Omental fat pad (tissue), 3 donors: ENCODE measurements at regions not wholly inside any gene's neighbourhood (a gene's known extent, or its start where the extent isn't known, plus 50 kb on each side); places are given as distances from the start of the nearest gene placed in this dataset.
A peak's percentile ranks its signal among the peaks of the same experiment; 100 is the strongest.
"Not testable (repeated sequence)": the region's sequence is repeated elsewhere in the genome, so short reads cannot be mapped to it uniquely, and the experiment has no call there.

ENCODE experiments used
- ATAC-seq: fragments of 150-250 bp; one replicate; pipeline ENCODE4 v1.9.1; 2016; ENCODE audit warnings: mild to moderate bottlenecking, moderate library complexity; ENCODE audit not compliant: low FRiP score
- DNase-seq: peaks from one replicate; pipeline ENCODE4 v3.0.0-alpha.2; 2019; ENCODE audit warnings: low spot score
- TF ChIP-seq, protein P1 (sequence below), 3 donors: fragments of 450-650 bp; IDR thresholded peaks; one replicate each; pipeline ENCODE4 v1.5.1; 2016 to 2017; ENCODE audit warnings: antibody characterized with exemption in 3 of 3, mild to moderate bottlenecking in 3 of 3, moderate library complexity in 2 of 3

- DNase-seq (no peak), ATAC-seq (no peak)
- TF ChIP-seq, protein P1, sequence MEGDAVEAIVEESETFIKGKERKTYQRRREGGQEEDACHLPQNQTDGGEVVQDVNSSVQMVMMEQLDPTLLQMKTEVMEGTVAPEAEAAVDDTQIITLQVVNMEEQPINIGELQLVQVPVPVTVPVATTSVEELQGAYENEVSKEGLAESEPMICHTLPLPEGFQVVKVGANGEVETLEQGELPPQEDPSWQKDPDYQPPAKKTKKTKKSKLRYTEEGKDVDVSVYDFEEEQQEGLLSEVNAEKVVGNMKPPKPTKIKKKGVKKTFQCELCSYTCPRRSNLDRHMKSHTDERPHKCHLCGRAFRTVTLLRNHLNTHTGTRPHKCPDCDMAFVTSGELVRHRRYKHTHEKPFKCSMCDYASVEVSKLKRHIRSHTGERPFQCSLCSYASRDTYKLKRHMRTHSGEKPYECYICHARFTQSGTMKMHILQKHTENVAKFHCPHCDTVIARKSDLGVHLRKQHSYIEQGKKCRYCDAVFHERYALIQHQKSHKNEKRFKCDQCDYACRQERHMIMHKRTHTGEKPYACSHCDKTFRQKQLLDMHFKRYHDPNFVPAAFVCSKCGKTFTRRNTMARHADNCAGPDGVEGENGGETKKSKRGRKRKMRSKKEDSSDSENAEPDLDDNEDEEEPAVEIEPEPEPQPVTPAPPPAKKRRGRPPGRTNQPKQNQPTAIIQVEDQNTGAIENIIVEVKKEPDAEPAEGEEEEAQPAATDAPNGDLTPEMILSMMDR (IDR thresholded peaks at IDR 0.05): peak in 1 of 3 donors; percentile 1
These were observed 146.5 kb downstream of the CCDC74A start for GRCh38 chr2:131674174-131674507.

DNA sequence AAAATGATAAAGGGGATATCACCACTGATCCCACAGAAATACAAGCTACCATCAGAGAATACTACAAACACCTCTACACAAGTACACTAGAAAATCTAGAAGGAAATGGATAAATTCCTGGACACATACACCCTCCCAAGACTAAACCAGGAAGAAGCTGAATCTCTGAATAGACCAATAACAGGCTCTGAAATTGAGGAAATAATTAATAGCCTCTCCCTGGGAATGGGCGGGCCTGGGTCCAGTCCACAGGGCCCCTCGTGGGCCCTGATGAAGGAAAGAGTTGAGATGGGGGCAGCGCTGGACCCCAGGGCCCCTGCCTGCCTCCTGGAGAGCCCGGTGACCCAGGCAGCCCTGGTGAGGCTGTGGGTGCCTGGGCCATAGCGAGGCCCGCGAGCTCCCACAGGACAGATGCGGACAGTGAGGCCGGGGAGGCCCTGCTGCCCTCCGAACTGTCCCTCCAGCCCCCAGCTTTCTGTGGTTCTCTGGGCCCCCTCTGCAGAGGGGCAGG is 154.0 kb downstream of the CCDC74A start:
- peak; percentile 71 for ATAC-seq

GRCh38 chr2:131682122-131682944 is 154.6 kb downstream of the CCDC74A start:
- DNase-seq (peak; percentile 54), ATAC-seq (peak; percentile 98)
- TF ChIP-seq, protein P1 (IDR thresholded peaks at IDR 0.05): no peak

More for the DNA sequence above, 154.0 kb downstream of the CCDC74A start:
- not testable (repeated sequence) for DNase-seq

DNA sequence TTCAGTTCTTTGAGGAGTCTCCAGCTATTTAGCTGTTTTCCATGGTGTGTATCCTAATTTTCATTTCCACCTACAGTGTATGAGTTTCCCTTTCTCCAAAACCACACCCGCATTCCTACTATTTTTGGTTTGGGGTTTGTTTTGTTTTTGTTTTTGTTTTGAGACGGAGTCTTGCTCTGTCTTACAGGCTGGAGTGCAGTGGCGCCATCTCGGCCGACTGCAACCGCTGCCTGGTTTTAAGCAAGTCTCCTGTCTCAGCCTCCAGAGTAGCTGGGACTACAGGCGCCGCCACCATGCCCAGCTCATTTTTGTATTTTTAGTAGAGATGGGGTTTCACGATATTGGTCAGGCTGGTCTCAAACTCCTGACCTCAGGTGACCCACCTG is 155.2 kb downstream of the CCDC74A start:
- DNase-seq: not testable (repeated sequence)
- peak; percentile 62 for ATAC-seq

DNA sequence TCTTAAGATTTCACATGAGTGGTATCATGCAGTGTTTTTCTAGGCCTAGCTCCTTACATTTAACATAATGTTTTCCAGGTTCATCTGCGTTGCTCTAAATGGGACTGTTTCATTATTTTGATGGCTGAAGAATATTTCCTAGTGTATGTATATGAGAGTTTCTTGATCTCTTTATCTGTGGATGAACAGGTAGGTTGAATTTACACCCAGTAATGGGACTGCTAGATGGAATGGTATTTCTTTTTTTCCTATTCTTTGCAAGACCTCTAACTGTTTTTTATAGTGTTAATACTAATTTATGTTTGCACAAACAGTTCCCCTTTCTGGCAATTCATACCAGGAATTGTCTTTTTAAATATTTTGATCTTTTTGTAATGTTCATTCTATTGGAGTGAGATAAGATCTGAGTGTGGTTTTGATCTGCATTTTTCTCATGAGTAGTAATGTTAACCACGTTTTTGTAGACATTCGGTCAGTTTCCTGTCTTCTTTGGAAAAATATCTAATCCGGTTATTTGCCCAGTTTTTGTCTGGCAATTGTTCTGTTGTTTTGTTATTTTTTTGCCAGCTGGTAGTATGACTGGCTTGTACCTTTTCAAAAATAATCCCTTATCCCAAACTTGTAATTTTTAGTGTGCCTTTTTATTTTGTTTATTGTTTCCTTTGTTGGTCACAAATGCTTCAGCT is 157.1 kb downstream of the CCDC74A start:
- DNase-seq, ATAC-seq: not testable (repeated sequence)

GRCh38 chr2:131686164-131686893 is 158.6 kb downstream of the CCDC74A start:
- not testable (repeated sequence) for ATAC-seq, DNase-seq

DNA sequence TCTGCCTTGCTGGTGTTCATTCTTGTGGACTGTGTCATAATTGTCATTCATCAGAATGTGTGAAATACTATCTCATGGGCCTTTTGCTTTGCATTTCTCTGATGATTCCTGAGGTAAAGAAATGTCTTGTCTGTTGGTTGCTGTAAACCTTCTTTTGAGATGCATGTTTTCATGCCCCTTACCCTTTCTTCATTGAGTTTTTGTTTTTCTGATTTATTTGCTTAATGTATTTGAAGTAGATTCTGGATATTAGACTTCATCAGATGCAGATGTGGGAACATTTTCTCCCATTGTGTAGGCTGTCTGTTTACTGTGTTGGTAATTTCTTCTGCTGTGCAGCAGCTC is 159.2 kb downstream of the CCDC74A start:
- ATAC-seq, DNase-seq: not testable (repeated sequence)

DNA sequence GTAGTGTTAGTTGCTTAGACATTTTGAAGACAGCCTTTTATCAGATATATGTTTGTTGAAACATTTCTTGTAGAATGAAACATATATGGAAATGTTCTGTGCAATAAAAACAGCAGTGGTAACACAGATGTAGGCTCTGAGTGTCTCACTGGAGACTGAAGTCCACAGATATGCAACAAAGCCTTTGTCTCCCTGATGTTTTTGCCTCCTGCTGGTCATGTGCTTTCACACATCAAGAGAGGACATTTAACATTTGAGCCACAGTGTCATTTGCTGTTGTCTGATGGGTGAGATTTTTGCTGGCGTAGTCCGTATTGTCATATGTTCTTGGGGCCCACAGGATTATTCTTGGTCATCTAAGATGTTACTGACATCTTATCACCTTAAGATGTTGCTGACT is 161.4 kb downstream of the CCDC74A start:
- not testable (repeated sequence) for ATAC-seq, DNase-seq

DNA sequence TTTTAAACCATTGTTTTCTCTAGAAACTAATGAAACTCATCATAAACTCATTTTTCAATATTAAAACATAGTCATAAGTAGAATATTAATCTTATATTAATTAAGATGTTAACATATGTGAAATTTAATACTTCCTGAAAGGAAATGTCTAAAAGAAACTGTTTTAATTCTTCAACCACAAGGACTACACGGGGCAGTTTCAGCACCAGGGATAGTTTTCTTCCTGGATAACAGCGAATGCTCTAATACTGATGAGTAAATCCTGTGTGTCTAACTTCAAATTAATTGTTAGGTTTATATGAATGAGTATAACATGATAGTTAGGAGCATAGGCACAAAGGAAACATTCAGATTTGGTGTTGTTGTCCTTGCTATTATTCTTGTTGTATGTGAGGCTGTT is 183.6 kb downstream of the CCDC74A start:
- not testable (repeated sequence) for DNase-seq, ATAC-seq

- not testable (repeated sequence) for DNase-seq, ATAC-seq
These were observed 190.2 kb downstream of the CCDC74A start for GRCh38 chr2:131717907-131718306.

DNA sequence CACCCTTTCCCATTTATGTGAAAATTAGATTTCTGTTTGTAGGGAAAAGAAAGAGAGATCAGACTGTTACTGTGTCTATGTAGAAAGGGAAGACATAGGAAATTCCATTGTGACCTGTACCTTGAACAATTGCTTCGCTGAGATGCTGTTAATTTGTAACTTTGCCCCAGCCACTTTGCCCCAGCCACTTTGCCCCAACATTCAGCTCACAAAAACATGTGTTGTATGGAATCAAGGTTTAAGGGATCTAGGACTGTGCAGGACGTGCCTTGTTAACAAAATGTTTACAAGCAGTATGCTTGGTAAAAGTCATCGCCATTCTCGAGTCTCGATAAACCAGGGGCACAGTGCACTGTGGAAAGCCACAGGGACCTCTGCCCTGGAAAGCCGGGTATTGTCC is 193.5 kb downstream of the CCDC74A start:
- DNase-seq, ATAC-seq: not testable (repeated sequence)

DNA sequence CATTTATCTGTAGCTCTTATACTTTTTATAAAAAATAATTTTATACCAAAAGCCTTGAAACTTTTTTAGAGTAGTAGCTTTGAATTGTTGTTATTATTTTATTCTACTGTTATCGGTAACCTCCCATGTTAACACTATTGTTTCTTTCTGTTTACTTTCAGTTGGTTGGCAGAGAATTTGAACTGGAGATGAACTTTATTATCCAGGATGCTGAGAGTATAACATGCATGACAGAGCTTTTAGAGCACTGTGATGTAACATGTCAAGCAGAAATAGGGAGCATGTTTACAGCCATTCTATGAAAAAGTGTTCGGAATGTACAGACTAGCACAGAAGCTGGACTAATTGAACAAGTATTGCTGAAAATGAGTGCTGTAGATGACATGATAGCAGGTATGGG is 194.6 kb downstream of the CCDC74A start:
- not testable (repeated sequence) for DNase-seq, ATAC-seq
